IMR-90 (cell line): ENCODE measurements at regions not wholly inside any gene's neighbourhood (a gene's known extent, or its start where the extent isn't known, plus 50 kb on each side); places are given as distances from the start of the nearest gene placed in this dataset.

Experiments
- ATAC-seq: fragments of 200-7000 bp; cut with Tn5 transposase; 2 replicates; pipeline ENCODE4 v1.9.1; 2020; ENCODE audit warnings: low read depth, mild to moderate bottlenecking, moderate library complexity
- BruUV-seq: library from RNA; stranded (reverse); fragments of 400-500 nt; replicated peaks from 2 replicates; lab custom pipeline; 2021; lab: Mats Ljungman, UMichigan
- CTCF ChIA-PET: fragments of 300-600 bp; formaldehyde crosslinking; extraction: SDS; loops from one replicate; lab custom pipeline; 2021; ENCODE audit warnings: antibody characterized with exemption; lab: Yijun Ruan, JAX
- POLR2A ChIA-PET: fragments of 300-600 bp; sonication (Branson Sonifier 250); formaldehyde crosslinking; loops from one replicate; lab custom pipeline; 2022; ENCODE audit warnings: antibody characterized with exemption; ENCODE audit not compliant: unreplicated experiment; lab: Charles Lee
- DNase-seq: peaks from one replicate; pipeline ENCODE4 v3.0.0; 2013
- H2AFZ ChIP-seq: replicated peaks from 2 replicates; pipeline ENCODE3; 2013; ENCODE audit warnings: low read length, mild to moderate bottlenecking; ENCODE audit not compliant: poor library complexity
- H2AK5ac ChIP-seq: 2 replicates; pipeline ENCODE4 v1.6.1; 2013; ENCODE audit warnings: low read depth, low read length, inconsistent platforms
- H2AK9ac ChIP-seq: replicated peaks from 2 replicates; pipeline ENCODE3; 2013; ENCODE audit warnings: mild to moderate bottlenecking, low read depth, low read length, moderate library complexity; ENCODE audit not compliant: poor library complexity
- H2BK120ac ChIP-seq: 2 replicates; pipeline ENCODE4 v1.6.1; 2013; ENCODE audit warnings: low read depth, low read length, inconsistent platforms
- H2BK15ac ChIP-seq: 3 replicates; pipeline ENCODE4 v1.6.1; 2013; ENCODE audit warnings: low read depth, low read length, inconsistent platforms
- H2BK20ac ChIP-seq: 2 replicates; pipeline ENCODE4 v1.6.1; 2013; ENCODE audit warnings: low read depth, mild to moderate bottlenecking, inconsistent platforms, low read length, moderate library complexity
- H2BK5ac ChIP-seq: 2 replicates; pipeline ENCODE4 v1.6.1; 2013; ENCODE audit warnings: mild to moderate bottlenecking, low read depth, low read length, inconsistent platforms; ENCODE audit not compliant: poor library complexity, severe bottlenecking
- H3K14ac ChIP-seq: replicated peaks from 2 replicates; pipeline ENCODE4 v1.6.1; 2013; ENCODE audit warnings: low read depth, low read length, inconsistent platforms
- H3K18ac ChIP-seq: 2 replicates; pipeline ENCODE4 v1.6.1; 2013; ENCODE audit warnings: low read depth, low read length, control low read depth
- H3K23ac ChIP-seq: 2 replicates; pipeline ENCODE4 v1.6.1; 2013; ENCODE audit warnings: low read depth, low read length, inconsistent platforms
- H3K27ac ChIP-seq: 2 replicates; pipeline ENCODE4 v1.5.1; 2013; ENCODE audit warnings: mild to moderate bottlenecking, control low read depth, low read length; ENCODE audit not compliant: insufficient read depth
- H3K27me3 ChIP-seq: 2 replicates; pipeline ENCODE4 v1.6.1; 2013; ENCODE audit warnings: low read length; ENCODE audit not compliant: control insufficient read depth, insufficient read depth
- H3K36me3 ChIP-seq: 2 replicates; pipeline ENCODE4 v1.6.1; 2013; ENCODE audit warnings: low read length, mixed read lengths; ENCODE audit not compliant: control insufficient read depth, insufficient read depth
- H3K4ac ChIP-seq: 2 replicates; pipeline ENCODE4 v1.6.1; 2013; ENCODE audit warnings: low read depth, low read length, inconsistent platforms
- H3K4me1 ChIP-seq: 2 replicates; pipeline ENCODE4 v1.6.1; 2013; ENCODE audit warnings: low read length, mixed read lengths; ENCODE audit not compliant: control insufficient read depth, insufficient read depth
- H3K4me2 ChIP-seq: 2 replicates; pipeline ENCODE4 v1.6.1; 2013; ENCODE audit warnings: low read depth, mild to moderate bottlenecking, control low read depth, low read length, moderate library complexity
- H3K4me3 ChIP-seq: 2 replicates; pipeline ENCODE4 v1.5.1; 2013; ENCODE audit warnings: low read depth, mild to moderate bottlenecking, control low read depth, low read length, moderate library complexity; ENCODE audit not compliant: insufficient read depth
- H3K56ac ChIP-seq: 2 replicates; pipeline ENCODE4 v1.6.1; 2013; ENCODE audit warnings: low read length, inconsistent platforms; ENCODE audit not compliant: insufficient read depth; ENCODE audit errors: extremely low read depth
- H3K79me1 ChIP-seq, 2 experiments: 2 replicates each; pipeline ENCODE4 v1.6.1; 2013; ENCODE audit warnings: low read length in 2 of 2, inconsistent platforms in 1 of 2, low read depth in 1 of 2
- H3K9ac ChIP-seq: 2 replicates; pipeline ENCODE4 v1.6.1; 2013; ENCODE audit warnings: low read depth, low read length, control low read depth
- H3K9me1 ChIP-seq: 2 replicates; pipeline ENCODE4 v1.6.1; 2013; ENCODE audit warnings: low read length, inconsistent platforms; ENCODE audit not compliant: insufficient read depth
- H3K9me3 ChIP-seq: 2 replicates; pipeline ENCODE4 v1.6.1; 2013; ENCODE audit warnings: low read length; ENCODE audit not compliant: control insufficient read depth, insufficient read depth
- H4K20me1 ChIP-seq: 2 replicates; pipeline ENCODE4 v1.6.1; 2013; ENCODE audit warnings: low read length, inconsistent platforms; ENCODE audit not compliant: insufficient read depth
- H4K5ac ChIP-seq: 2 replicates; pipeline ENCODE4 v1.6.1; 2013; ENCODE audit warnings: mild to moderate bottlenecking, low read depth, low read length, control low read depth
- H4K8ac ChIP-seq, 2 experiments: 2 replicates each; pipeline ENCODE4 v1.6.1; 2013; ENCODE audit warnings: low read depth in 2 of 2, low read length in 2 of 2, control low read depth in 1 of 2, inconsistent platforms in 1 of 2
- H4K91ac ChIP-seq: 2 replicates; pipeline ENCODE4 v1.6.1; 2013; ENCODE audit warnings: low read depth, low read length, inconsistent platforms; ENCODE audit not compliant: insufficient read depth
- CHD1 ChIP-seq: IDR thresholded peaks from 2 replicates; pipeline ENCODE4 v1.6.1; 2012; ENCODE audit warnings: low read depth, low read length, improper control_type of control experiment
- MAFK ChIP-seq: IDR thresholded peaks from 2 replicates; pipeline ENCODE4 v1.6.1; 2012; ENCODE audit warnings: low read depth, low read length, improper control_type of control experiment
- MAZ ChIP-seq: IDR thresholded peaks from 2 replicates; pipeline ENCODE4 v1.6.1; 2012; ENCODE audit warnings: low read depth, mild to moderate bottlenecking, low read length, improper control_type of control experiment, moderate library complexity, borderline replicate concordance
- USF2 ChIP-seq: fragments of 150-350 bp; IDR thresholded peaks from 2 replicates; pipeline ENCODE4 v1.6.1; 2017; ENCODE audit warnings: mild to moderate bottlenecking, antibody characterized with exemption, low read length, low read depth
- WGBS, 2 experiments: methylation state at CpG; one replicate each; pipeline versions ENCODE4 v1.1.5 to v1.1.7; 2013; ENCODE audit warnings: missing lambda C conversion rate in 2 of 2; ENCODE audit not compliant: insufficient read length in 1 of 2; ENCODE audit errors: extremely low coverage in 2 of 2; 5-methylcytosine and 5-hydroxymethylcytosine counted together
- dilution Hi-C: fragments of 300-500 bp; cut with HindIII; formaldehyde crosslinking; loops from one replicate; pipeline ENCODE4 v1.14.3; 2018; ENCODE audit warnings: low sequenced_read_pairs; ENCODE audit not compliant: unreplicated experiment
- in situ Hi-C: fragments of 300-500 bp; cut with MboI; formaldehyde crosslinking; loops from 3 replicates; pipeline ENCODE4 v1.14.3; 2019; ENCODE audit warnings: low sequenced_read_pairs, inconsistent platforms, mixed read lengths
- intact Hi-C: fragments of 100-400 bp; cut with micrococcal nuclease; formaldehyde crosslinking; loops from 2 replicates; pipeline ENCODE4 v1.10.0; 2022
- TF ChIP-seq, protein P1 (sequence below): conservative IDR thresholded peaks from 2 replicates; pipeline ENCODE4 v1.5.1; 2012; ENCODE audit warnings: mild to moderate bottlenecking, low read depth, low read length, improper control_type of control experiment

DNA sequence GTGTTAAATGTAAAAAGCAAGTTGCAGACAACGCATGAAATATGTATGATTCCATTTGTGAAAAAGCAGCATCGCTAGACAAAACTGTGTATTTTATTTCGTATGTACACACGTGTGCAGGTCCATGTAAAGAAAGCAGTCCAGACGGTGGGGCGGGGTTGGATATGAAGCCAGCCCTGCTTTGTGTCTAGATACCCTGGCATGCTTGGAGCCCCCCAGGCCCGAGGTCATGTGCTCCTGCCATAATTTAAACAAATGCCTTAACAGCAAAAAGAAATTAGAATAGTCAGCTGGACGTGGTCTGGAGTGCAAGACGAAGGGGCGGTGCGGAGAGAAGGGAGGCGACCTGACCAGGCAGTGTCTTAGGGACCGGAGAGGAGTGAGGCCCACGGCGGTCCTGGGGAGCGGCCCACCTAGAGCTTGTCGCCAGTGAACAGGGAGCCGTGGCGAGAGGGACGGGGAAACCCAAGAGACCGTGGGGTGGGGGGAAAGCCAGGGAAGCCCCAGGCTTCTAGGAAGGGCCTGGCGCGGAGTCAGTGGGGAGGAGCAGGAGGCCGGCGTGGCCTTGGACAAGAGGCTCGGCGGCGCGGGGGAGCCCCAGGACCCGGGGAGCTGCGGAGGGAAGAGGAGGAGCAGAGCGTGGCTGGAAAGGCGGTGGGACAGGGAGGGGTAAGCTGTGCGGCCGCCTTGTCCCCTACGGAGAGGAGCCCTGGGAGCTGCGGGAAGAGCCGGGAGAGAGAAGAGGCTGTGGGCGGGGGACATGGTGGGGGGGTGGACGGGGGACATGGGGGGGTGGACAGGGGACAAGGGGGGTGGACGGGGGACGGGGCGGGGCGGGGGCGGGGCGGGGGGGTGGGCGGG, 118.5 kb upstream of the C14orf180 start:
- TF ChIP-seq, protein P1, sequence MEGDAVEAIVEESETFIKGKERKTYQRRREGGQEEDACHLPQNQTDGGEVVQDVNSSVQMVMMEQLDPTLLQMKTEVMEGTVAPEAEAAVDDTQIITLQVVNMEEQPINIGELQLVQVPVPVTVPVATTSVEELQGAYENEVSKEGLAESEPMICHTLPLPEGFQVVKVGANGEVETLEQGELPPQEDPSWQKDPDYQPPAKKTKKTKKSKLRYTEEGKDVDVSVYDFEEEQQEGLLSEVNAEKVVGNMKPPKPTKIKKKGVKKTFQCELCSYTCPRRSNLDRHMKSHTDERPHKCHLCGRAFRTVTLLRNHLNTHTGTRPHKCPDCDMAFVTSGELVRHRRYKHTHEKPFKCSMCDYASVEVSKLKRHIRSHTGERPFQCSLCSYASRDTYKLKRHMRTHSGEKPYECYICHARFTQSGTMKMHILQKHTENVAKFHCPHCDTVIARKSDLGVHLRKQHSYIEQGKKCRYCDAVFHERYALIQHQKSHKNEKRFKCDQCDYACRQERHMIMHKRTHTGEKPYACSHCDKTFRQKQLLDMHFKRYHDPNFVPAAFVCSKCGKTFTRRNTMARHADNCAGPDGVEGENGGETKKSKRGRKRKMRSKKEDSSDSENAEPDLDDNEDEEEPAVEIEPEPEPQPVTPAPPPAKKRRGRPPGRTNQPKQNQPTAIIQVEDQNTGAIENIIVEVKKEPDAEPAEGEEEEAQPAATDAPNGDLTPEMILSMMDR = no peak
- no peak for TF ChIP-seq MAFK
- TF ChIP-seq CHD1 = no peak
- no peak for TF ChIP-seq MAZ
- no peak for TF ChIP-seq USF2
- no peaks in the 10 kb centered on the region for H3K27me3 ChIP-seq
- in situ Hi-C loops = no loop called here

More for the DNA sequence above, 118.5 kb upstream of the C14orf180 start:
- no peak overlapping the region for H2BK15ac ChIP-seq
- no peak overlapping the region for H3K4ac ChIP-seq
- no peaks in the 10 kb centered on the region for H3K4me1 ChIP-seq
- no peaks in the 10 kb centered on the region for H3K36me3 ChIP-seq
- H3K18ac ChIP-seq = no peak overlapping the region
- H4K91ac ChIP-seq = no peak overlapping the region
- H3K9me1 ChIP-seq = no peaks in the 10 kb centered on the region
- dilution Hi-C loops = no loop called here
- H3K56ac ChIP-seq = no peak overlapping the region
- H3K79me1 ChIP-seq = no peaks in the 10 kb centered on the region
- H3K14ac ChIP-seq = no peak overlapping the region
- H3K23ac ChIP-seq = no peak overlapping the region
- no peak overlapping the region for H2BK120ac ChIP-seq
- no peak overlapping the region for H2AK5ac ChIP-seq
- H4K8ac ChIP-seq = no peak overlapping the region
- no peak overlapping the region for H2AK9ac ChIP-seq
- H3K9ac ChIP-seq = no peak overlapping the region
- BruUV-seq = no TSS peak
- H2BK5ac ChIP-seq = no peak overlapping the region
- H3K4me2 ChIP-seq = no peak overlapping the region
- H3K4me3 ChIP-seq = no peak overlapping the region
- H3K9me3 ChIP-seq = no peaks in the 10 kb centered on the region; the same call in 1 of the 2 replicates
- no peak overlapping the region for H2BK20ac ChIP-seq
- H4K5ac ChIP-seq = no peak overlapping the region
- DNase-seq (no peak), ATAC-seq (no peak)
- POLR2A ChIA-PET = no interaction called here
- WGBS, 2 experiments = 27% methylated on average over 17 of the region's 47 CpGs; no CpG with 5 or more reads in 1 of the 2 experiments
- H4K20me1 ChIP-seq = no peaks in the 10 kb centered on the region
- CTCF ChIA-PET = no interaction called here
- intact Hi-C loops = no loop called here
- peak overlapping the region; percentile 43 for H2AFZ ChIP-seq
- no peak overlapping the region for H3K27ac ChIP-seq
